GM10266 (cell line): ENCODE measurements at regions not wholly inside any gene's neighbourhood (a gene's known extent, or its start where the extent isn't known, plus 50 kb on each side); places are given as distances from the start of the nearest gene placed in this dataset.
"Not testable (repeated sequence)": the region's sequence is repeated elsewhere in the genome, so short reads cannot be mapped to it uniquely, and the experiment has no call there.

Source experiments
- DNase-seq: peaks from one replicate; pipeline ENCODE4 v3.0.0; 2012; ENCODE audit errors: extremely low spot score
- TF ChIP-seq, protein P1 (sequence below): IDR thresholded peaks from 2 replicates; pipeline ENCODE4 v1.5.1; 2012; ENCODE audit warnings: mild to moderate bottlenecking, low read depth; ENCODE audit not compliant: control insufficient read depth, insufficient read depth; ENCODE audit errors: missing control alignments

DNA sequence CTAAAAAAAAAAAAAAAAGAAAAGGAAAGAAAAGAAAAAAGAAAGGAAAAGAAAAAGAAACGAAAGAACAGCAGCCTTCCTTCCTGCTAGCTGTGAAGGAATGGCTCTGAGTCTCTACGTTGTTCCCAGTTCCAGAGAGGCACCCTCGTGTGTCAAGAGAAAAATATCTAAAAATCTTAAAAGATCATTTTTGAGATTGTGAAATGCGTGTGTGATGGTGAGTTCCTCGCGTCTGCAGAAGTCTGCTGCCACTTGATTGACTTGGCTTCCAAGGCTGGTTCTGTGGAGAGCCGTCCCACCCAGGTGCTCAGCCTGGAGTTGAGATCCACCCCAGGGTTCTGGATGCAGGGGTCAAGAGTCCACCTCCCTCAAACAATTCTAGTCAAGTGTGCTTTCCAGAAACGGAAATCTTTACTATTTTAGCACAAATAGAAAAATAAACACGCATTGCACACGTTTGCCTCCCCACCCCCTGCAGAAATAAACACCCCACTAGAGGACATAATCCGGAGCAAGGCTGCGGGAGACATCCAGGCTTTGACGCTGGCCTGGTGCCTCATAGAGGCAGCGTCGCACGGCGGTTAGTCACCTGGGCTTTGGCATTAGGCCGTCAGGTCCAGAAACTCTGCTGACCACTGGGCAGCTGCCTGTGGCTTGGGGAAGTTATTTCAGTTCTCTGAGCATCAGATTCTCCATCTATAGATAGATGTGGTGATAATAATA is 265.4 kb downstream of the FAM43A start:
- no peak for DNase-seq
- TF ChIP-seq, protein P1, sequence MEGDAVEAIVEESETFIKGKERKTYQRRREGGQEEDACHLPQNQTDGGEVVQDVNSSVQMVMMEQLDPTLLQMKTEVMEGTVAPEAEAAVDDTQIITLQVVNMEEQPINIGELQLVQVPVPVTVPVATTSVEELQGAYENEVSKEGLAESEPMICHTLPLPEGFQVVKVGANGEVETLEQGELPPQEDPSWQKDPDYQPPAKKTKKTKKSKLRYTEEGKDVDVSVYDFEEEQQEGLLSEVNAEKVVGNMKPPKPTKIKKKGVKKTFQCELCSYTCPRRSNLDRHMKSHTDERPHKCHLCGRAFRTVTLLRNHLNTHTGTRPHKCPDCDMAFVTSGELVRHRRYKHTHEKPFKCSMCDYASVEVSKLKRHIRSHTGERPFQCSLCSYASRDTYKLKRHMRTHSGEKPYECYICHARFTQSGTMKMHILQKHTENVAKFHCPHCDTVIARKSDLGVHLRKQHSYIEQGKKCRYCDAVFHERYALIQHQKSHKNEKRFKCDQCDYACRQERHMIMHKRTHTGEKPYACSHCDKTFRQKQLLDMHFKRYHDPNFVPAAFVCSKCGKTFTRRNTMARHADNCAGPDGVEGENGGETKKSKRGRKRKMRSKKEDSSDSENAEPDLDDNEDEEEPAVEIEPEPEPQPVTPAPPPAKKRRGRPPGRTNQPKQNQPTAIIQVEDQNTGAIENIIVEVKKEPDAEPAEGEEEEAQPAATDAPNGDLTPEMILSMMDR, result no peak

DNA sequence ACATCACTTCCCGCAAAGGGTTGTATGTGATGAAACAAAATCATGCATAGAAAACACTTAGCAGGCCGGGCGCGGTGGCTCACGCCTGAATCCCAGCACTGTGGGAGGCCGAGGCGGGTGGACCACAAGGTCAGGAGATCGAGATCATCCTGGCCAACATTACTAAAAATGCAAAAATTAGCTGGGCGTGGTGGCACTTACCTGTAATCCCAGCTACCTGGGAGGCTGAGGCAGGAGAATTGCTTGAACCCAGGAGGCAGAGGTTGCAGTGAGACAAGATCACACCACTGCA is 265.9 kb downstream of the FAM43A start:
- DNase-seq, result not testable (repeated sequence)

DNA sequence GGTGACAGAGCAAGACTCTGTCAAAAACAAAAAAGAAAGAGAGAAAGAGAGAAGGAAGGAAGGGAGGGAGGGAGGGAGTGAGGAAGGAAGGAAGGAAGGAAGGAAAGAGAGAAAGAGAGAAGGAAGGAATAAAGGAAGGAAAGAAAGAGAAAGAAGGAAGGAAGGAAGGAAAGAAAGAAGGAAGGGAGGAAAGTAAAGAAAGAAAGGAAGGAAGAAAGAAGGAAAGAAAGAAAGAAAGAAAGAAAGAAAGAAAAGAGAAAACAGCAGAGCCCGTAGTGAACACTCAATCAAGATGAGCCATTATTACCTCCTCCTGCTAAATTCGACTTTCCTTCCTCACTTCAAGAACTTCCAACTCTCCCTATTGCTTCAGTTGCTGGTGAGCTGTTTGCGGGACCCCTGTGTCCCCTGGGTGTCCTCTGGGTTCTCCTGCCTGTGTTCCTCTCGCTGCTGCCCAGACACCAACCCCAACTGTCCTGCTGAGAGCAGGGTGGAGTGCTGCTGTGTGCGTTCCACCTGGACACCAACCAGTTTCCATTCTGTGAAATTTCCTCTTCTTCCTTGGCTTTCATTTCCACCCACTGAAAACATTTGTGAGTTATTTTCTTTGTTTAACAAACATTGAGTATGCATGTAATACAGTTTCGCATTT is 266.4 kb downstream of the FAM43A start:
- TF ChIP-seq, protein P1, result no peak
- no peak for DNase-seq

DNA sequence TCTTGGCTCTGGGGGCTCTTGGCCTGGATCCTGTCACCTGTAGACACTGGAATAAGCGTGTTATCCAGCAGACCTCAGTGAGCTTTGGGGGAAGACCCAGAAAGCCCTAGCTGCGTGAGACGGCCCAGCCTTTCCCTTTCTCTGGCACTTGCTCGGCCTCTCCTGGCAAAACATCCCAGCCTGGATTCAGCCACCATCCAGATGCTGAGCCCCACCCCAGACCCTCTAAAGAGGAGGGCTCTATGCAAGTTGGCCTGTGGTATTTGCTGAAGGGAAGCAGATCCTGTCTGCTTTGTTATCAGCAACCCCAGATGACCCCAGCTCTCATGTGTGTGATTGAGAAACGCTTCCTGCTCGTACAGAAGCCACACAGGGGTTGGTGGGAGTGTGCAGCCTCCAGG is 267.2 kb downstream of the FAM43A start:
- TF ChIP-seq, protein P1, result no peak
- no peak for DNase-seq

DNA sequence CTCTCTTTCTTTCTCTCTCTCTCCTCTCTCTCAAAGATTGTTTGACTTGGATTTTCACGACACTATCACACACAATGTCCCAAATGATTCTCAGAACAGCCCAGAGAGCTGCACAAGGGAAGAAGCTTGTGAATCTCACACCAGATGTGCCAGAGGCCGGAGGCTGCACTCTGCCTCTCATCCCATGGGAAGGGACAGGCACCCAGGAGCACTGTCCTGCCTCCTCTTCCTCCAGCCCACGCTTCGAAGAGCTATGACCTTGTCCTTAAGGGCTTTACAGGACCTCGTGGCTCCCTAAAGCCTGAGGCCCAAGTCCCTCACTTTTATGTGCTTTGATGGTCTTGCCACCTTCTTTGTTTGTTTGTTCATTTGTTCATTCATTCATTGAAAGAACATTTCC is 267.6 kb downstream of the FAM43A start:
- TF ChIP-seq, protein P1, result no peak
- no peak for DNase-seq

DNA sequence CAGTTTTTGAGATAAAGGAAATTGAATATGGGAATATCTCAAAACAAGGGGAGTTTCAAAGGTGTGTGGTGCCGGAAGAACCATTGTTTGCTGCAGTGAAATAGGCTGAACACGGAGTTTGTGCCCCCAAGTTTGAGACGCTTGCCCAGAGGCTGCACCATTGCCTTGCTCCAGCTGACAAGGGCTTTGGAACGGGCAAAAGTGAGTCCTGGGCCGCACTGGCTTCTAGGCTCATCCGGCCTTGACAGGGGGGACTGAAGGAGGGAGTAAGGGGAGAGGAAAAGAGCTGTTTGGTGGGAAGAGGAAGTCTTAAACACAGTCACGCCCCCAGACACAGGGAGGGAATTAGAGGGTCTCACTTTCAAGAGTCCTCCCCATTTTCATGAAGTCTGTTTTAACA is 269.9 kb downstream of the FAM43A start:
- DNase-seq, result no peak
- TF ChIP-seq, protein P1, result no peak

DNA sequence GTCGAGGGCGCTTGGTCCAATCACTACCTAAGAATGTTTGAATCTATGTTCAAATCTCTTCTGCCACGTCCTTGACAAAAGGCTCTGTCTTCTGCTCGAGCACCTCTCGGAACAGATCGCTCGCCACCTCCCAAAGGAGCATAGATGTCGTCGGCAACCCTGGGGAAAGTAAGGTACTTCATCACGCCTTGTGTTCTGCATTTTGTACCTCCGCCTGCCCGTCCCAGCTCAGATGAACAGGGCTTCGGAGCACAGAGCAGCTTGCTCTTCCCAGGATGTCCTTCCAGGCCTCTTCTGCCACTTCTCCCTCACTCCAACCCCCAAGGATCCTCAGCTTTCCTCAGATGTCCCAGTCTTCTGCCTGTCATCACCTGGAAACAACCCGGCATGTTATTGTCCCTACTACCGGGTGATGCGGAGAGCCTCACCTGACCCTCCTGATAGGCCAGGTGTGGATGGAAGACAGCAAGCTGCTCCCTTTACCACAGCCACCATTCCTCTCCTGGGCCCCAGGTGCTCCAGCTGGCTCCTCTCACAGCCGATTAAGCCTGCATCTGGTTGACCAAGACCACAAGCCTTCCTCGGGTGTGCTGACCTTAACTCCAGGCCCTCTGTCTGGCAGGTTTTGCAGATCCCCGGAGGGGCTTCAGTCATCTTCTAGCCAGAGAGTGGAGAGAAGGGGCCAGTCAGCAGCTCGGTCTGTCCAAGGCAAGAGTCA is 270.5 kb downstream of the FAM43A start:
- DNase-seq, result no peak
- TF ChIP-seq, protein P1, result no peak
